ENCODE measurements at regions not wholly inside any gene's neighbourhood (a gene's known extent, or its start where the extent isn't known, plus 50 kb on each side); places are given as distances from the start of the nearest gene placed in this dataset.

- CTCF ChIA-PET: no interaction called here
- TF ChIP-seq HDGF (IDR thresholded peaks at IDR 0.05; ENCODE audit: borderline replicate concordance): no peak
- TF ChIP-seq ELF4 (IDR thresholded peaks at IDR 0.05): no peak
- TF ChIP-seq L3MBTL2 (conservative IDR thresholded peaks at IDR 0.05): no peak
- TF ChIP-seq LEF1 (IDR thresholded peaks at IDR 0.05; ENCODE audit: borderline replicate concordance): no peak
- no peak for TF ChIP-seq ZNF384 (IDR thresholded peaks at IDR 0.05)
- TF ChIP-seq SUZ12 (IDR thresholded peaks at IDR 0.05): no peak
- no peak for TF ChIP-seq TARDBP (IDR thresholded peaks at IDR 0.05)
- no peak for TF ChIP-seq CTBP1 (IDR thresholded peaks at IDR 0.05; ENCODE audit: borderline replicate concordance)
- no peak for TF ChIP-seq SP1 (IDR thresholded peaks at IDR 0.05)
- TF ChIP-seq BHLHE40 (IDR thresholded peaks at IDR 0.05; ENCODE audit: borderline replicate concordance): no peak
- TF ChIP-seq FOXA1 (IDR thresholded peaks at IDR 0.05): no peak
- TF ChIP-seq FOXM1 (IDR thresholded peaks at IDR 0.05; ENCODE audit: borderline replicate concordance): no peak
- TF ChIP-seq ARNT (IDR thresholded peaks at IDR 0.05): no peak
- no peak for TF ChIP-seq PKNOX1 (IDR thresholded peaks at IDR 0.05)
- no peak for TF ChIP-seq NFRKB (IDR thresholded peaks at IDR 0.05)
- TF ChIP-seq FOXK2 (IDR thresholded peaks at IDR 0.05): no peak
- POLR2A ChIA-PET: no interaction called here
- DNase-seq (ENCODE audit: extremely low spot score): no peak
Observed at GRCh38 chr11:80293293-80293692, 852.5 kb upstream of the TENM4 start.

GRCh38 chr11:80284946-80285785 lies 844.3 kb upstream of the TENM4 start:
- TF ChIP-seq NFRKB (IDR thresholded peaks at IDR 0.05) (no peak), SUZ12 (IDR thresholded peaks at IDR 0.05) (no peak), PKNOX1 (IDR thresholded peaks at IDR 0.05) (no peak), FOXK2 (IDR thresholded peaks at IDR 0.05) (no peak), FOXA1 (IDR thresholded peaks at IDR 0.05) (no peak), LEF1 (IDR thresholded peaks at IDR 0.05; ENCODE audit: borderline replicate concordance) (no peak), SP1 (IDR thresholded peaks at IDR 0.05) (no peak), L3MBTL2 (conservative IDR thresholded peaks at IDR 0.05) (no peak), ZNF384 (IDR thresholded peaks at IDR 0.05) (no peak), HDGF (IDR thresholded peaks at IDR 0.05; ENCODE audit: borderline replicate concordance) (no peak), CTBP1 (IDR thresholded peaks at IDR 0.05; ENCODE audit: borderline replicate concordance) (no peak), ELF4 (IDR thresholded peaks at IDR 0.05) (no peak), BHLHE40 (IDR thresholded peaks at IDR 0.05; ENCODE audit: borderline replicate concordance) (no peak), TARDBP (IDR thresholded peaks at IDR 0.05) (no peak), FOXM1 (IDR thresholded peaks at IDR 0.05; ENCODE audit: borderline replicate concordance) (no peak), ARNT (IDR thresholded peaks at IDR 0.05) (no peak)
- DNase-seq (ENCODE audit: extremely low spot score): no peak
- ChIA-PET POLR2A (no interaction called here), CTCF (no interaction called here)

GRCh38 chr11:80282643-80283042 lies 841.8 kb upstream of the TENM4 start:
- ChIA-PET CTCF (no interaction called here), POLR2A (no interaction called here)
- TF ChIP-seq FOXM1 (IDR thresholded peaks at IDR 0.05; ENCODE audit: borderline replicate concordance) (no peak), FOXK2 (IDR thresholded peaks at IDR 0.05) (no peak), ZNF384 (IDR thresholded peaks at IDR 0.05) (no peak)
- DNase-seq (ENCODE audit: extremely low spot score): no peak

- POLR2A ChIA-PET: no interaction called here
- DNase-seq (ENCODE audit: extremely low spot score): no peak
- no peak for TF ChIP-seq SUZ12 (IDR thresholded peaks at IDR 0.05)
- TF ChIP-seq L3MBTL2 (conservative IDR thresholded peaks at IDR 0.05): no peak
- no peak for TF ChIP-seq CTBP1 (IDR thresholded peaks at IDR 0.05; ENCODE audit: borderline replicate concordance)
- TF ChIP-seq ZNF384 (IDR thresholded peaks at IDR 0.05): no peak
- no peak for TF ChIP-seq BHLHE40 (IDR thresholded peaks at IDR 0.05; ENCODE audit: borderline replicate concordance)
- no peak for TF ChIP-seq PKNOX1 (IDR thresholded peaks at IDR 0.05)
- CTCF ChIA-PET: no interaction called here
Observed at GRCh38 chr11:80281194-80281593, 840.4 kb upstream of the TENM4 start.

GRCh38 chr11:80280737-80281136 lies 839.9 kb upstream of the TENM4 start:
- TF ChIP-seq LEF1 (IDR thresholded peaks at IDR 0.05; ENCODE audit: borderline replicate concordance): no peak
- TF ChIP-seq ARNT (IDR thresholded peaks at IDR 0.05): no peak
- no peak for TF ChIP-seq L3MBTL2 (conservative IDR thresholded peaks at IDR 0.05)
- TF ChIP-seq FOXA1 (IDR thresholded peaks at IDR 0.05): no peak
- TF ChIP-seq HDGF (IDR thresholded peaks at IDR 0.05; ENCODE audit: borderline replicate concordance): no peak
- no peak for TF ChIP-seq NFRKB (IDR thresholded peaks at IDR 0.05)
- no peak for TF ChIP-seq SUZ12 (IDR thresholded peaks at IDR 0.05)
- no peak for TF ChIP-seq SP1 (IDR thresholded peaks at IDR 0.05)
- no peak for TF ChIP-seq ZNF384 (IDR thresholded peaks at IDR 0.05)
- no peak for TF ChIP-seq TARDBP (IDR thresholded peaks at IDR 0.05)
- TF ChIP-seq ELF4 (IDR thresholded peaks at IDR 0.05): no peak
- TF ChIP-seq BHLHE40 (IDR thresholded peaks at IDR 0.05; ENCODE audit: borderline replicate concordance): no peak
- TF ChIP-seq CTBP1 (IDR thresholded peaks at IDR 0.05; ENCODE audit: borderline replicate concordance): no peak
- no peak for TF ChIP-seq FOXK2 (IDR thresholded peaks at IDR 0.05)
- no peak for TF ChIP-seq PKNOX1 (IDR thresholded peaks at IDR 0.05)
- ChIA-PET CTCF (no interaction called here), POLR2A (no interaction called here)
- DNase-seq (ENCODE audit: extremely low spot score): no peak
